Gastroesophageal sphincter (tissue), 3 donors: ENCODE measurements at regions not wholly inside any gene's neighbourhood (a gene's known extent, or its start where the extent isn't known, plus 50 kb on each side); places are given as distances from the start of the nearest gene placed in this dataset.

Experiments used
- CTCF ChIP-seq, 4 experiments: fragments of 200-600 bp in 2 of 4; fragments of 450-650 bp in 2 of 4; sonication (generic) in 1 of 4; IDR thresholded peaks; one replicate each; pipeline ENCODE4 v1.5.1; 2017 to 2019; ENCODE audit warnings: antibody characterized with exemption in 4 of 4, mild to moderate bottlenecking in 2 of 4, moderate library complexity in 2 of 4
- POLR2AphosphoS5 ChIP-seq: sonication (generic); formaldehyde crosslinking; IDR thresholded peaks from one replicate; pipeline ENCODE4 v1.6.1; 2017; ENCODE audit warnings: antibody characterized with exemption

- TF ChIP-seq CTCF (IDR thresholded peaks at IDR 0.05) (no peak), POLR2AphosphoS5 (no peak)
These were observed 150.7 kb downstream of the DMRT2 start for GRCh38 chr9:1200847-1201251.
